SK-N-SH (cell line): ENCODE measurements at regions not wholly inside any gene's neighbourhood (a gene's known extent, or its start where the extent isn't known, plus 50 kb on each side); places are given as distances from the start of the nearest gene placed in this dataset.

ENCODE experiments used
- CTCF ChIA-PET: fragments of 300-600, 350-600 bp; formaldehyde crosslinking; extraction: SDS; loops from one replicate; lab custom pipeline; 2021; lab: Yijun Ruan, JAX
- POLR2A ChIA-PET: fragments of 350-600 bp; sonication (Branson Sonifier 250); formaldehyde crosslinking; extraction: SDS; loops from one replicate; lab custom pipeline; 2020; ENCODE audit warnings: antibody characterized with exemption, inconsistent platforms; lab: Yijun Ruan, JAX
- DNase-seq: peaks from one replicate; pipeline ENCODE4 v3.0.0; 2012
- H2AFZ ChIP-seq: fragments of 200-600 bp; sonication (generic); 2 replicates; pipeline ENCODE4 v1.8.1; 2016; ENCODE audit warnings: antibody characterized with exemption, mild to moderate bottlenecking, low read depth
- H3F3A ChIP-seq: fragments of 200-600 bp; sonication (generic); replicated peaks from 2 replicates; pipeline ENCODE3; 2016; ENCODE audit warnings: antibody characterized with exemption, mild to moderate bottlenecking; ENCODE audit not compliant: insufficient read depth
- H3K27ac ChIP-seq, 2 experiments: fragments of 200-500 bp in 1 of 2; fragments of 200-600 bp in 1 of 2; sonication (Bioruptor generic) in 1 of 2; sonication (generic), shearing (Covaris generic) in 1 of 2; 2 replicates each; pipeline versions ENCODE4 v1.5.1 to v1.6.1; 2014 to 2016; ENCODE audit warnings: low read depth in 2 of 2, inconsistent platforms in 1 of 2, low read length in 1 of 2, mild to moderate bottlenecking in 1 of 2, mixed read lengths in 1 of 2
- H3K27me3 ChIP-seq: fragments of 200-600 bp; sonication (generic), shearing (Covaris generic); 2 replicates; pipeline ENCODE4 v1.6.1; 2016; ENCODE audit warnings: mixed run types; ENCODE audit not compliant: insufficient read depth
- H3K36me3 ChIP-seq, 2 experiments: fragments of 200-500 bp in 1 of 2; fragments of 200-600 bp in 1 of 2; sonication (Bioruptor generic) in 1 of 2; sonication (generic) in 1 of 2; replicated peaks in 1 of 2; 2 replicates each; pipeline versions ENCODE3 to v1.5.1; 2014 to 2016; ENCODE audit warnings: low read length in 1 of 2, mild to moderate bottlenecking in 1 of 2; ENCODE audit not compliant: insufficient read depth in 2 of 2, control insufficient read depth in 1 of 2
- H3K4me1 ChIP-seq, 2 experiments: fragments of 200-500 bp in 1 of 2; fragments of 200-600 bp in 1 of 2; sonication (Bioruptor generic) in 1 of 2; sonication (generic), shearing (Covaris generic) in 1 of 2; 2 replicates each; pipeline versions ENCODE4 v1.5.1 to v1.6.1; 2014 to 2016; ENCODE audit warnings: low read depth in 1 of 2, low read length in 1 of 2, mixed run types in 1 of 2; ENCODE audit not compliant: insufficient read depth in 2 of 2, control insufficient read depth in 1 of 2
- H3K4me2 ChIP-seq: fragments of 200-600 bp; sonication (generic), shearing (Covaris generic); 2 replicates; pipeline ENCODE4 v1.6.1; 2017; ENCODE audit warnings: mixed run types
- H3K4me3 ChIP-seq, 2 experiments: fragments of 200-500 bp in 1 of 2; fragments of 200-600 bp in 1 of 2; sonication (Bioruptor generic) in 1 of 2; sonication (generic), shearing (Covaris generic) in 1 of 2; 2 replicates each; pipeline versions ENCODE4 v1.5.1 to v1.8.1; 2014 to 2016; ENCODE audit warnings: low read depth in 2 of 2, inconsistent platforms in 1 of 2, low read length in 1 of 2, mild to moderate bottlenecking in 1 of 2, mixed read lengths in 1 of 2, moderate library complexity in 1 of 2
- H3K79me2 ChIP-seq: fragments of 200-600 bp; sonication (generic); 2 replicates; pipeline ENCODE4 v1.8.1; 2017; ENCODE audit warnings: mild to moderate bottlenecking; ENCODE audit not compliant: insufficient read depth
- H3K9ac ChIP-seq: fragments of 200-600 bp; sonication (generic); 2 replicates; pipeline ENCODE4 v1.6.1; 2017; ENCODE audit warnings: mixed run types
- H3K9me2 ChIP-seq: fragments of 200-600 bp; sonication (generic); 2 replicates; pipeline ENCODE4 v1.6.1; 2017; ENCODE audit warnings: mixed run types
- H3K9me3 ChIP-seq: fragments of 200-600 bp; sonication (generic); 2 replicates; pipeline ENCODE4 v1.6.1; 2017; ENCODE audit warnings: mixed run types, mild to moderate bottlenecking, moderate library complexity
- H4K20me1 ChIP-seq: fragments of 200-600 bp; sonication (generic); 2 replicates; pipeline ENCODE4 v1.6.1; 2017; ENCODE audit warnings: mild to moderate bottlenecking, mixed run types; ENCODE audit not compliant: insufficient read depth
- CHD2 ChIP-seq: fragments of 150-350 bp; IDR thresholded peaks from 2 replicates; pipeline ENCODE4 v1.6.1; 2018; ENCODE audit warnings: low read length; ENCODE audit not compliant: partially characterized antibody
- FOSL2 ChIP-seq: IDR thresholded peaks from 2 replicates; pipeline ENCODE4 v1.4.0; 2012; ENCODE audit warnings: low read depth, mild to moderate bottlenecking, moderate library complexity, borderline replicate concordance
- GABPA ChIP-seq: IDR thresholded peaks from 2 replicates; pipeline ENCODE4 v1.4.0; 2012; ENCODE audit warnings: low read depth, mild to moderate bottlenecking
- GATA2 ChIP-seq: sonication (generic); formaldehyde crosslinking; IDR thresholded peaks from 2 replicates; pipeline ENCODE4 v1.5.0; 2020; ENCODE audit warnings: mild to moderate bottlenecking, missing genetic modification reagents
- JUND ChIP-seq: IDR thresholded peaks from 2 replicates; pipeline ENCODE4 v1.4.0; 2012
- MEF2A ChIP-seq: IDR thresholded peaks from 2 replicates; pipeline ENCODE4 v1.4.0; 2012; ENCODE audit warnings: low read depth, borderline replicate concordance
- MXI1 ChIP-seq: IDR thresholded peaks from 2 replicates; pipeline ENCODE4 v1.6.1; 2012; ENCODE audit warnings: mild to moderate bottlenecking, low read depth, low read length, improper control_type of control experiment
- POLR2AphosphoS5 ChIP-seq: IDR thresholded peaks from 2 replicates; pipeline ENCODE4 v1.6.1; 2012; ENCODE audit warnings: low read depth, low read length
- SMC3 ChIP-seq: IDR thresholded peaks from 2 replicates; pipeline ENCODE4 v1.6.1; 2012; ENCODE audit warnings: low read depth, low read length, improper control_type of control experiment
- TAF1 ChIP-seq: IDR thresholded peaks from 2 replicates; pipeline ENCODE4 v1.6.1; 2012; ENCODE audit warnings: low read depth, mild to moderate bottlenecking, low read length, moderate library complexity, borderline replicate concordance
- TCF12 ChIP-seq: IDR thresholded peaks from 2 replicates; pipeline ENCODE4 v1.4.0; 2012
- TEAD4 ChIP-seq: IDR thresholded peaks from 2 replicates; pipeline ENCODE4 v1.4.0; 2012; ENCODE audit warnings: mild to moderate bottlenecking, borderline replicate concordance; ENCODE audit not compliant: insufficient read depth
- YY1 ChIP-seq: IDR thresholded peaks from 2 replicates; pipeline ENCODE4 v1.4.0; 2012; ENCODE audit warnings: low read depth, mild to moderate bottlenecking
- WGBS: methylation state at CpG from one replicate; pipeline ENCODE4 v1.1.6; 2017; ENCODE audit warnings: low lambda C conversion rate; 5-methylcytosine and 5-hydroxymethylcytosine counted together
- TF ChIP-seq, protein P1 (sequence below): IDR thresholded peaks from 2 replicates; pipeline ENCODE4 v1.6.1; 2012; ENCODE audit warnings: mild to moderate bottlenecking, low read depth, low read length, moderate library complexity
- TF ChIP-seq, protein P2 (sequence below): IDR thresholded peaks from 2 replicates; pipeline ENCODE4 v1.4.0; 2012; ENCODE audit warnings: low read depth, borderline replicate concordance
- TF ChIP-seq, protein P3 (sequence below): IDR thresholded peaks from 2 replicates; pipeline ENCODE4 v1.4.0; 2012; ENCODE audit warnings: low read depth
- TF ChIP-seq, protein P4 (sequence below): IDR thresholded peaks from 2 replicates; pipeline ENCODE4 v1.4.0; 2012; ENCODE audit warnings: low read depth, borderline replicate concordance
- TF ChIP-seq, protein P5 (sequence below): IDR thresholded peaks from 2 replicates; pipeline ENCODE4; 2012
- TF ChIP-seq, protein P6 (sequence below): fragments of 150-350 bp; IDR thresholded peaks from 2 replicates; pipeline ENCODE4 v1.6.1; 2017; ENCODE audit warnings: antibody characterized with exemption, low read length, low read depth, borderline replicate concordance
- TF ChIP-seq, protein P7 (sequence below): fragments of 200-600 bp; sonication (generic); IDR thresholded peaks from 2 replicates; pipeline ENCODE4 v1.6.1; 2017; ENCODE audit warnings: antibody characterized with exemption, mild to moderate bottlenecking, moderate library complexity

DNA sequence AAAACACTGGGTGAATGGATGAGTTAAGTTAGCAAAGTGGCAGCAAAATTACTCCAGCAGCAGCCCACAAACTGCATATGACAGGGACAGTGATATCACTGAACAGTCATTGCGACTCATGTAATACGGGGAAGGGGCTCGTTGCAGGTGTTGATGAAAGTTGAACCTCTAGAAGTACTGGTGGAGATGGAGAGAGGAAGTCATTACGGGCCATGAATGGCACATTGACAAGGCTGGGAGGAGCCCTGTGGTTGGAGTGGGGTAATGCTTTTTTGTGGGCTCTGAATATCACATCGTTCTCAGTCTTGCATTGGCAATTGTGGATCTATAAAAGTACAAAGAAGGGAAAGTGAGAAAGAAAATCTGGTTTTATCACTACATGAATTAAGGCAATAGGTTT, 278.1 kb downstream of the ZPLD1 start:
- H3K27ac ChIP-seq: no peak overlapping the region; a peak in 1 of 4 replicates
- H3K9me2 ChIP-seq: no peaks in the 10 kb centered on the region
- 78% methylated on average over 5 of the region's 5 CpGs for WGBS
- H3K79me2 ChIP-seq: no peaks in the 10 kb centered on the region
- no peak for DNase-seq
- no peak overlapping the region for H3K4me2 ChIP-seq
- H3K36me3 ChIP-seq: no peaks in the 10 kb centered on the region
- no peak overlapping the region for H3K4me3 ChIP-seq
- H4K20me1 ChIP-seq: no peaks in the 10 kb centered on the region
- no peaks in the 10 kb centered on the region for H3K9me3 ChIP-seq
- H2AFZ ChIP-seq: no peak overlapping the region
- POLR2A ChIA-PET: no interaction called here
- TF ChIP-seq, protein P1, sequence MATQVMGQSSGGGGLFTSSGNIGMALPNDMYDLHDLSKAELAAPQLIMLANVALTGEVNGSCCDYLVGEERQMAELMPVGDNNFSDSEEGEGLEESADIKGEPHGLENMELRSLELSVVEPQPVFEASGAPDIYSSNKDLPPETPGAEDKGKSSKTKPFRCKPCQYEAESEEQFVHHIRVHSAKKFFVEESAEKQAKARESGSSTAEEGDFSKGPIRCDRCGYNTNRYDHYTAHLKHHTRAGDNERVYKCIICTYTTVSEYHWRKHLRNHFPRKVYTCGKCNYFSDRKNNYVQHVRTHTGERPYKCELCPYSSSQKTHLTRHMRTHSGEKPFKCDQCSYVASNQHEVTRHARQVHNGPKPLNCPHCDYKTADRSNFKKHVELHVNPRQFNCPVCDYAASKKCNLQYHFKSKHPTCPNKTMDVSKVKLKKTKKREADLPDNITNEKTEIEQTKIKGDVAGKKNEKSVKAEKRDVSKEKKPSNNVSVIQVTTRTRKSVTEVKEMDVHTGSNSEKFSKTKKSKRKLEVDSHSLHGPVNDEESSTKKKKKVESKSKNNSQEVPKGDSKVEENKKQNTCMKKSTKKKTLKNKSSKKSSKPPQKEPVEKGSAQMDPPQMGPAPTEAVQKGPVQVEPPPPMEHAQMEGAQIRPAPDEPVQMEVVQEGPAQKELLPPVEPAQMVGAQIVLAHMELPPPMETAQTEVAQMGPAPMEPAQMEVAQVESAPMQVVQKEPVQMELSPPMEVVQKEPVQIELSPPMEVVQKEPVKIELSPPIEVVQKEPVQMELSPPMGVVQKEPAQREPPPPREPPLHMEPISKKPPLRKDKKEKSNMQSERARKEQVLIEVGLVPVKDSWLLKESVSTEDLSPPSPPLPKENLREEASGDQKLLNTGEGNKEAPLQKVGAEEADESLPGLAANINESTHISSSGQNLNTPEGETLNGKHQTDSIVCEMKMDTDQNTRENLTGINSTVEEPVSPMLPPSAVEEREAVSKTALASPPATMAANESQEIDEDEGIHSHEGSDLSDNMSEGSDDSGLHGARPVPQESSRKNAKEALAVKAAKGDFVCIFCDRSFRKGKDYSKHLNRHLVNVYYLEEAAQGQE: no peak
- TF ChIP-seq FOSL2 (no peak), MXI1 (no peak), POLR2AphosphoS5 (no peak), MEF2A (no peak), CHD2 (no peak), GABPA (no peak), GATA2 (CRISPR knock-in tag) (no peak), SMC3 (no peak), JUND (no peak), YY1 (no peak), TCF12 (no peak), TAF1 (no peak), TEAD4 (no peak)
- TF ChIP-seq, protein P2, sequence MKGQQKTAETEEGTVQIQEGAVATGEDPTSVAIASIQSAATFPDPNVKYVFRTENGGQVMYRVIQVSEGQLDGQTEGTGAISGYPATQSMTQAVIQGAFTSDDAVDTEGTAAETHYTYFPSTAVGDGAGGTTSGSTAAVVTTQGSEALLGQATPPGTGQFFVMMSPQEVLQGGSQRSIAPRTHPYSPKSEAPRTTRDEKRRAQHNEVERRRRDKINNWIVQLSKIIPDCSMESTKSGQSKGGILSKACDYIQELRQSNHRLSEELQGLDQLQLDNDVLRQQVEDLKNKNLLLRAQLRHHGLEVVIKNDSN: no peak
- TF ChIP-seq, protein P3, sequence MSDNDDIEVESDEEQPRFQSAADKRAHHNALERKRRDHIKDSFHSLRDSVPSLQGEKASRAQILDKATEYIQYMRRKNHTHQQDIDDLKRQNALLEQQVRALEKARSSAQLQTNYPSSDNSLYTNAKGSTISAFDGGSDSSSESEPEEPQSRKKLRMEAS: no peak
- TF ChIP-seq, protein P4, sequence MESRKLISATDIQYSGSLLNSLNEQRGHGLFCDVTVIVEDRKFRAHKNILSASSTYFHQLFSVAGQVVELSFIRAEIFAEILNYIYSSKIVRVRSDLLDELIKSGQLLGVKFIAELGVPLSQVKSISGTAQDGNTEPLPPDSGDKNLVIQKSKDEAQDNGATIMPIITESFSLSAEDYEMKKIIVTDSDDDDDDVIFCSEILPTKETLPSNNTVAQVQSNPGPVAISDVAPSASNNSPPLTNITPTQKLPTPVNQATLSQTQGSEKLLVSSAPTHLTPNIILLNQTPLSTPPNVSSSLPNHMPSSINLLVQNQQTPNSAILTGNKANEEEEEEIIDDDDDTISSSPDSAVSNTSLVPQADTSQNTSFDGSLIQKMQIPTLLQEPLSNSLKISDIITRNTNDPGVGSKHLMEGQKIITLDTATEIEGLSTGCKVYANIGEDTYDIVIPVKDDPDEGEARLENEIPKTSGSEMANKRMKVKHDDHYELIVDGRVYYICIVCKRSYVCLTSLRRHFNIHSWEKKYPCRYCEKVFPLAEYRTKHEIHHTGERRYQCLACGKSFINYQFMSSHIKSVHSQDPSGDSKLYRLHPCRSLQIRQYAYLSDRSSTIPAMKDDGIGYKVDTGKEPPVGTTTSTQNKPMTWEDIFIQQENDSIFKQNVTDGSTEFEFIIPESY: no peak
- TF ChIP-seq, protein P5, sequence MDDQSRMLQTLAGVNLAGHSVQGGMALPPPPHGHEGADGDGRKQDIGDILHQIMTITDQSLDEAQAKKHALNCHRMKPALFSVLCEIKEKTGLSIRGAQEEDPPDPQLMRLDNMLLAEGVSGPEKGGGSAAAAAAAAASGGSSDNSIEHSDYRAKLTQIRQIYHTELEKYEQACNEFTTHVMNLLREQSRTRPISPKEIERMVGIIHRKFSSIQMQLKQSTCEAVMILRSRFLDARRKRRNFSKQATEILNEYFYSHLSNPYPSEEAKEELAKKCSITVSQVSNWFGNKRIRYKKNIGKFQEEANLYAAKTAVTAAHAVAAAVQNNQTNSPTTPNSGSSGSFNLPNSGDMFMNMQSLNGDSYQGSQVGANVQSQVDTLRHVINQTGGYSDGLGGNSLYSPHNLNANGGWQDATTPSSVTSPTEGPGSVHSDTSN: no peak
- TF ChIP-seq, protein P6, sequence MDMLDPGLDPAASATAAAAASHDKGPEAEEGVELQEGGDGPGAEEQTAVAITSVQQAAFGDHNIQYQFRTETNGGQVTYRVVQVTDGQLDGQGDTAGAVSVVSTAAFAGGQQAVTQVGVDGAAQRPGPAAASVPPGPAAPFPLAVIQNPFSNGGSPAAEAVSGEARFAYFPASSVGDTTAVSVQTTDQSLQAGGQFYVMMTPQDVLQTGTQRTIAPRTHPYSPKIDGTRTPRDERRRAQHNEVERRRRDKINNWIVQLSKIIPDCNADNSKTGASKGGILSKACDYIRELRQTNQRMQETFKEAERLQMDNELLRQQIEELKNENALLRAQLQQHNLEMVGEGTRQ: no peak
- TF ChIP-seq, protein P7, sequence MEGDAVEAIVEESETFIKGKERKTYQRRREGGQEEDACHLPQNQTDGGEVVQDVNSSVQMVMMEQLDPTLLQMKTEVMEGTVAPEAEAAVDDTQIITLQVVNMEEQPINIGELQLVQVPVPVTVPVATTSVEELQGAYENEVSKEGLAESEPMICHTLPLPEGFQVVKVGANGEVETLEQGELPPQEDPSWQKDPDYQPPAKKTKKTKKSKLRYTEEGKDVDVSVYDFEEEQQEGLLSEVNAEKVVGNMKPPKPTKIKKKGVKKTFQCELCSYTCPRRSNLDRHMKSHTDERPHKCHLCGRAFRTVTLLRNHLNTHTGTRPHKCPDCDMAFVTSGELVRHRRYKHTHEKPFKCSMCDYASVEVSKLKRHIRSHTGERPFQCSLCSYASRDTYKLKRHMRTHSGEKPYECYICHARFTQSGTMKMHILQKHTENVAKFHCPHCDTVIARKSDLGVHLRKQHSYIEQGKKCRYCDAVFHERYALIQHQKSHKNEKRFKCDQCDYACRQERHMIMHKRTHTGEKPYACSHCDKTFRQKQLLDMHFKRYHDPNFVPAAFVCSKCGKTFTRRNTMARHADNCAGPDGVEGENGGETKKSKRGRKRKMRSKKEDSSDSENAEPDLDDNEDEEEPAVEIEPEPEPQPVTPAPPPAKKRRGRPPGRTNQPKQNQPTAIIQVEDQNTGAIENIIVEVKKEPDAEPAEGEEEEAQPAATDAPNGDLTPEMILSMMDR: no peak
- TF ChIP-seq, all 33 proteins: peak for 0
- Histone ChIP-seq H3K4me1 (peaks cover 6 to 8% of the 10 kb centered on the region in 2 experiments; a peak in 2 of 4 replicates), H3F3A (no peaks in the 10 kb centered on the region), H3K9ac (no peak overlapping the region), H3K27me3 (no peaks in the 10 kb centered on the region)
- CTCF ChIA-PET: interaction anchor here (0.7 to 2.4 kb wide), 3 partner anchors 10 to 39 kb away, joined by 3 to 13 read pairs (median 3); no protein-coding TSS in a partner anchor
